ENCODE measurements at regions not wholly inside any gene's neighbourhood (a gene's known extent, or its start where the extent isn't known, plus 50 kb on each side); places are given as distances from the start of the nearest gene placed in this dataset.

GRCh38 chr5:87526131-87526530, 113.4 kb upstream of the CCNH start:
- TF ChIP-seq CTCF (IDR thresholded peaks at IDR 0.05; ENCODE audit: insufficient read depth, low read depth, low read length) (no peak), EZH2 (IDR thresholded peaks at IDR 0.05; ENCODE audit: insufficient read depth, low read length) (no peak)
